SW480 (cell line): ENCODE measurements at regions not wholly inside any gene's neighbourhood (a gene's known extent, or its start where the extent isn't known, plus 50 kb on each side); places are given as distances from the start of the nearest gene placed in this dataset.

ENCODE experiments used
- DNase-seq: peaks from one replicate; pipeline ENCODE4 v3.0.0-alpha.2; 2016; ENCODE audit warnings: low spot score

- DNase-seq, result no peak
Measured at GRCh38 chr6:104207635-104208034, 652.1 kb downstream of the HACE1 start.

GRCh38 chr6:104201557-104201956 is 658.2 kb downstream of the HACE1 start:
- no peak for DNase-seq

GRCh38 chr6:104187616-104188015 is 672.1 kb downstream of the HACE1 start:
- DNase-seq, result no peak

DNA sequence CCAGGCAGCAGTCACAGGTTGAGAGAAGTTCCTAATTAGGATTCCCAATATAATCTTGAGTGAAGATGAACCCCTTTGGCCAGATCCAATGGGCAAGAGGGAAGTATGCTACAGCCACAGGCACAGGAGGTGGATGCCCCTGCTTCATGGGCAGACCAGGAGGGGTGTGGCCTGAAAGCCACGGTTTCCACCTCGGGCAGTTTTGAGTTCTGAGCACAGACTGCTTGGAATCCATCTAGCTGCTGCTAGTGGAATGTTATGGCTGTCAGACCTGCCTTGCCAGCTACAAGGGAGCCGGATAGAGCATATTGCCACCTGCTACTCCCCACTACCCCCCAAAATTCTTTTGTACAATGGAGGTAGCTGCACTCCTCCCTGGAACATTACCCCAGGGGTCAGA is 672.9 kb downstream of the HACE1 start:
- no peak for DNase-seq

DNA sequence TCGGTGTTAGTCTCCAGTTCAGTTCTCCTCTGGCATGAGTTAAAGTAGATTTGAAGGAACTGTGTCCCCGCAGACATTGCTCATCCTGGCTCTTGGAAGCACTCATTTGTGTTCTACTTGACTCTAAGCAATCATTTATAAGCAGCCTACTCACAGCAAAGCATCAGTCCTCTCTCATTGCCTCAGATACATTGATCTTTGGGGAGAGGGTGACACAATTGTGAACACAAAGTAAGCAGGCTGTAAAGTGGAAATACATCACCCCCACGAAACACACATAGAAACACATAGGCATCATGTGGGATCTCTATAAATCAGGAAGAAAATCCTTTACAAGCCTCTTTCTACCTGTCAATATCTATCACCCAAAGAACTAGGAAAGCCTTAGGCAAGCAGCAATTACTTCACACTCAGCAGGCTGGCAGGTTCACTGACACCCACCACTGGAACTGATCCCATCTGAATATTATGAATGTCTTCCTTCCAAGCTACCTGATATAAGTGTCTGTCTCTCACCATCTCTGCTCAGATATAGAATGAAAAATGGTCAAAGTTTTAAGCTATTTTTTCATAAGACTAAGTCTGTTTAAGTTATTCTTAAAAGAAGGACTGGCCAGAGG is 675.8 kb downstream of the HACE1 start:
- no peak for DNase-seq

- no peak for DNase-seq
Measured at GRCh38 chr6:104182811-104183210, 676.9 kb downstream of the HACE1 start.

GRCh38 chr6:104173668-104174067 is 686.1 kb downstream of the HACE1 start:
- DNase-seq, result no peak

- DNase-seq, result no peak
Measured at GRCh38 chr6:104170401-104170800, 689.3 kb downstream of the HACE1 start.

DNA sequence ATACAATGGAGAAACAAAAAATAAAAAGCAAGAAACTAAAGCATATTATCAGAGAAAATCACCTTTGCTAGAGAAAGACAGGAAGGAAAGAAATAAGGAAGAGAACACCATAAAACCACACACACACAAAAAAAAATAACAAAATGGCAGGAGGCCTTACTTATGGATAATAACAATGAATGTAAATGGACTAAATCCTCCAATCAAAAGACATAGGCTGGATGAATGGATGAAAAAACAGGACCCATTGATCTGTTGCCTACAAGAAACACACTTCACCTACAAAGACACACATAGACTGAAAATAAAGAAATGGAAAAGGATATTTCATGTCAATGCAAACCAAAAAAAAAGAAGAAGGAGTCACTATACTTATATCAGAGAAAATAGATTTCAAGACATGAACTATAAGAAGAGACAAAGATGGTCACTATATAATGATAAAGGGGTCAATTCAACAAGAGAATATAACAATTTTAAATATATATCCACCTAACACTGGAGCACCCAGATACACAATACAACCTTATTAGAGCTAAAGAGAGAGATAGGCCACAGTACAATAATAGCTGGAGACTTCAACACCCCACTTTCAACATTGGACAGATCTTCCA is 693.6 kb downstream of the HACE1 start:
- DNase-seq, result no peak

GRCh38 chr6:104162036-104162669 is 697.6 kb downstream of the HACE1 start:
- no peak for DNase-seq

GRCh38 chr6:104159045-104159618 is 700.6 kb downstream of the HACE1 start:
- no peak for DNase-seq

DNA sequence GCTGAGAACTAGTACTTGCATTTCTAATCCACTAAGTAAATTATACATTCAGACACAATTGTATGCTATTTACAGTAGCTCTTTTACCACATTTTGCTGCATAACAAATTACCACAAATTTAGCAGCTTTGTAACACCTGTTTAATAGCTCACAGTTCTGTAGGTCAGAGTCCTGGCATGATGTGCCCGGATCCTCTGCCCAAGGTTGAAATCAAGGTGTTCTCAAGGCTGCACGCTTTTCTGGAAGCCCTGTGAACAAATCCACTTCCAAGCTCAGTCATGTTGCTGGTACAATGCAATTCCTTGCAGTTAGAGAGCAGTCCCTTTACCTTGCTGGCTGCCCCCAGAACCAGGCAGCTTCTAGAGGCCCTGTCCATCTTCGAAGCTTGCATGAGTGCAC is 716.0 kb downstream of the HACE1 start:
- DNase-seq, result no peak

GRCh38 chr6:104134876-104135275 is 724.8 kb downstream of the HACE1 start:
- no peak for DNase-seq

- no peak for DNase-seq
Measured at GRCh38 chr6:104130343-104130742, 729.4 kb downstream of the HACE1 start.

- no peak for DNase-seq
Measured at GRCh38 chr6:104126315-104127005, 733.3 kb downstream of the HACE1 start.

DNA sequence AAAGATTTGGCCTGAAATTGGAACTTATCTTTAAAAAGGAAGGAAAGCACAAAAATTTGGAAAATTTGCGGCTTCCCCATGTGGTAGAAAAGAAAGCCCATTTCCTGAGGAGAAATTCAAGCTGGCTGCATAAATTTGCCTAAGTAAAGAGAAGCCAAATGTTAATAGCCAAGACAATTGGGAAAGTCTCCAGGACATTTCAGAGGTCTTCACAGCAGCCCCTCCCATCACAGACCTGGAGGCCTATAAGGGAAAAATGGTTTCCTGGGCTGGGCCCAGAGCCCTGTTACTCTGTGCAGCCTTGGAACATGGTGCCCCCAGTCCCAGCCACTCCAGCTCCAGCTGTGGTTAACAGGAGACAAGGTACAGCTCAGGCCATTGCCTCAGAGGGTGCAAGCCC is 736.5 kb downstream of the HACE1 start:
- DNase-seq, result no peak

GRCh38 chr6:104118274-104118673 is 741.4 kb downstream of the HACE1 start:
- no peak for DNase-seq

GRCh38 chr6:104109806-104110205 is 749.9 kb downstream of the HACE1 start:
- no peak for DNase-seq

GRCh38 chr6:104108634-104109033 is 751.1 kb downstream of the HACE1 start:
- DNase-seq, result no peak

DNA sequence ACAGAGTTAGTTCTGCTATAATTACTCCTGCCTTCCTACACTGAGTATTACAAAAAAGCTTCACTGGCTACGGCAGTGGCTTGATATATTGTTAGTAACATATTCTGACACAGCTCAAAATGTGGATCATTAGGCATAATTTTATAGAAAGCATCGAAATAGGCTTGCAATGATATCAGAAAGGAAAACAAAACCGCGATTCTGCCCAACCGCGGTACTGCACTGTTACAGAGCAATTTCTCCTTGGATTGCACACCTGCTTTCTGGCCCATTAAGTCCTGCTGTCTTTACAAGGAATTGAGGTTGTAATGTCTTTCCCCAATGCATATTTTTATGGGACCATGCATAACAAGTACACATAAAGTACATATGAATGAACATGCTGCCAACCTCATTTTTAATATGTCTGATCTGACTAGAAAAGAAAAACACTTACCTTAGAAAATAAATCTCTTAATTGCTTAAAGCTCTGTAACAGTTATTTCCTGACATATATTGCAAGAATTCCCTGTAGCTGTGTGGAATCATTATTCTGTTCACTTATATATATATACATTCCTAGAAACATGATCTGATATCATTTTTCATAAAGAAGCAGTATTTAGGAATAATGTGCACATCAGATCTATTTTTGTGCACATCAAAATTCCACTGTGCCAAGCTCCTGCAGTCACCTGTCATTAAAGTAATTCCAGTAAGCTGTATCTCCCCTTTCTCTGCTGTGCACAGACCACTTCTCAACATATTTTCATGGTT is 763.9 kb downstream of the HACE1 start:
- no peak for DNase-seq

DNA sequence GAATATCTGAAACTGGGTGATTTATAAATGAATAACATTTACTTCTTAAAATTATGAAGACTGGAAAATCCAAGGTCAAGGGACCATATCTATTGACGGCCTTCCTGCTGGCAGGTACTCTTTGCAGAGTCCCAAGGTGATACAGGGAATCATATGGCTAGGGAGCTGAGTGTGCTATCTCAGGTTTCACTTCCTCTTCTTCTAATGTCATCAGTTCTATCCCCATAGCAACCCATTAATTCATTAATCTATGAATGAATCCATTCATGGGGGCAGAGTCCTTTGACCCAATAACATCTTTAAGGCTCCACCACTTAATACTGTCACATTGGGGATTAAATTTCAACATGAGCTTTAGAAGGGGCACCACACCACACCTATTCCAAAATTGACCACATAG is 772.0 kb downstream of the HACE1 start:
- no peak for DNase-seq

GRCh38 chr6:104068281-104068680 is 791.4 kb downstream of the HACE1 start:
- DNase-seq, result no peak
